BLaER1 treated with 17β-estradiol and CSF1 and Interleukin-3, amounts not matched to agents 10 nM and 100 nM (cell line): ENCODE measurements at regions not wholly inside any gene's neighbourhood (a gene's known extent, or its start where the extent isn't known, plus 50 kb on each side); places are given as distances from the start of the nearest gene placed in this dataset.
A peak's percentile ranks its signal among the peaks of the same experiment; 100 is the strongest.

Experiments
- H3K27ac ChIP-seq, 11 experiments: shearing (Covaris generic); formaldehyde crosslinking; 2 replicates each; pipeline ENCODE4 v1.8.1; 2022
- H3K27me3 ChIP-seq, 11 experiments: shearing (Covaris generic); formaldehyde crosslinking; 2 replicates each; pipeline ENCODE4 v1.8.1; 2022
- H3K36me3 ChIP-seq, 11 experiments: shearing (Covaris generic); formaldehyde crosslinking; 2 replicates each; pipeline ENCODE4 v1.8.1; 2022
- H3K4me1 ChIP-seq, 10 experiments: shearing (Covaris generic); formaldehyde crosslinking; 2 replicates each; pipeline ENCODE4 v1.8.1; 2022
- H3K4me2 ChIP-seq, 11 experiments: shearing (Covaris generic); formaldehyde crosslinking; 2 replicates each; pipeline ENCODE4 v1.8.1; 2022
- H3K4me3 ChIP-seq, 10 experiments: shearing (Covaris generic); formaldehyde crosslinking; 2 replicates each; pipeline ENCODE4 v1.8.1; 2022
- H3K9ac ChIP-seq, 11 experiments: shearing (Covaris generic); formaldehyde crosslinking; 2 replicates each; pipeline ENCODE4 v1.8.1; 2022
- H3K9me3 ChIP-seq, 11 experiments: shearing (Covaris generic); formaldehyde crosslinking; replicated peaks in 1 of 11; 2 replicates each; pipeline ENCODE4 v1.8.1; 2022
- H4K20me1 ChIP-seq, 11 experiments: shearing (Covaris generic); formaldehyde crosslinking; 2 replicates each; pipeline ENCODE4 v1.8.1; 2022
- Cebpa-rat ChIP-seq, 11 experiments: shearing (Covaris generic); IDR thresholded peaks; 2 replicates each; pipeline ENCODE4 v1.8.1; 2022

GRCh38 chr9:89710697-89711096 lies 105.9 kb downstream of the GADD45G start:
- no peaks in the 10 kb centered on the region for H3K27me3 ChIP-seq
- H3K4me2 ChIP-seq: peak overlapping the region; percentile 65 to 93 (median 75)
- peak overlapping the region; percentile 59 to 83 (median 78) for H3K27ac ChIP-seq
- no peaks in the 10 kb centered on the region for H4K20me1 ChIP-seq
- no peaks in the 10 kb centered on the region for H3K36me3 ChIP-seq
- TF ChIP-seq Cebpa-rat (IDR thresholded peaks at IDR 0.05): no peak
- peaks cover 26 to 62% (median 31%) of the 10 kb centered on the region in 10 experiments for H3K4me1 ChIP-seq
- H3K9me3 ChIP-seq: peaks cover 0 to 10% (median 0%) of the 10 kb centered on the region in 11 experiments; a peak in 7 of 22 replicates
- peak overlapping the region in 10 of 11 experiments; percentile 16 to 68 (median 56); a peak in 16 of 22 replicates for H3K9ac ChIP-seq
- H3K4me3 ChIP-seq: no peak overlapping the region

GRCh38 chr9:89711866-89712265 lies 107.1 kb downstream of the GADD45G start:
- H3K9me3 ChIP-seq: peaks cover 0 to 10% (median 0%) of the 10 kb centered on the region in 11 experiments; a peak in 7 of 22 replicates
- H3K36me3 ChIP-seq: no peaks in the 10 kb centered on the region
- H3K9ac ChIP-seq: no peak overlapping the region
- H3K4me1 ChIP-seq: peaks cover 24 to 63% (median 35%) of the 10 kb centered on the region in 10 experiments
- peak overlapping the region in 6 of 11 experiments; percentile 65 to 93 (median 76); a peak in 8 of 22 replicates for H3K4me2 ChIP-seq
- no peak for TF ChIP-seq Cebpa-rat (IDR thresholded peaks at IDR 0.05)
- H3K27ac ChIP-seq: peak overlapping the region in 4 of 11 experiments; percentile 70 to 83 (median 77); a peak in 6 of 22 replicates
- no peaks in the 10 kb centered on the region for H4K20me1 ChIP-seq
- H3K27me3 ChIP-seq: no peaks in the 10 kb centered on the region
- no peak overlapping the region for H3K4me3 ChIP-seq

GRCh38 chr9:89712283-89712682 lies 107.5 kb downstream of the GADD45G start:
- no peak overlapping the region for H3K4me3 ChIP-seq
- no peaks in the 10 kb centered on the region for H3K27me3 ChIP-seq
- no peak for TF ChIP-seq Cebpa-rat (IDR thresholded peaks at IDR 0.05)
- H3K9ac ChIP-seq: no peak overlapping the region
- H3K4me2 ChIP-seq: peak overlapping the region in 1 of 11 experiments; percentile 93; a peak in 3 of 22 replicates
- peaks cover 20 to 58% (median 32%) of the 10 kb centered on the region in 10 experiments for H3K4me1 ChIP-seq
- no peaks in the 10 kb centered on the region for H4K20me1 ChIP-seq
- H3K9me3 ChIP-seq: peaks cover 0 to 10% (median under 1%) of the 10 kb centered on the region in 11 experiments; a peak in 8 of 22 replicates
- no peak overlapping the region for H3K27ac ChIP-seq
- no peaks in the 10 kb centered on the region for H3K36me3 ChIP-seq

- Histone ChIP-seq H3K4me3 (no peak overlapping the region), H3K4me2 (peak overlapping the region in 1 of 11 experiments; percentile 1; a peak in 1 of 22 replicates)
Observed at GRCh38 chr9:89714321-89714720, 109.5 kb downstream of the GADD45G start.

GRCh38 chr9:89715318-89715858 lies 110.6 kb downstream of the GADD45G start:
- no peak overlapping the region for H3K4me3 ChIP-seq
- no peak overlapping the region for H3K9ac ChIP-seq
- TF ChIP-seq Cebpa-rat (IDR thresholded peaks at IDR 0.05): peak in 4 of 11 experiments; percentile 31 to 57 (median 54); a peak in 4 of 22 replicates
- H3K9me3 ChIP-seq: peaks cover 0 to 16% (median 5%) of the 10 kb centered on the region in 11 experiments; a peak in 6 of 22 replicates
- H3K36me3 ChIP-seq: no peaks in the 10 kb centered on the region
- H4K20me1 ChIP-seq: no peaks in the 10 kb centered on the region
- H3K4me2 ChIP-seq: peak overlapping the region in 2 of 11 experiments; percentile 1 to 10; a peak in 3 of 22 replicates
- no peak overlapping the region for H3K27ac ChIP-seq
- no peaks in the 10 kb centered on the region for H3K27me3 ChIP-seq
- peaks cover 25 to 65% (median 41%) of the 10 kb centered on the region in 10 experiments for H3K4me1 ChIP-seq

More at GRCh38 chr9:89714321-89714720, 109.5 kb downstream of the GADD45G start:
- no peak for TF ChIP-seq Cebpa-rat (IDR thresholded peaks at IDR 0.05)
- H3K9me3 ChIP-seq: peaks cover 0 to 16% (median 5%) of the 10 kb centered on the region in 11 experiments; a peak in 7 of 22 replicates
- H3K36me3 ChIP-seq: no peaks in the 10 kb centered on the region
- H3K27me3 ChIP-seq: no peaks in the 10 kb centered on the region
- H3K4me1 ChIP-seq: peaks cover 20 to 74% (median 36%) of the 10 kb centered on the region in 10 experiments
- no peak overlapping the region for H3K27ac ChIP-seq
- H3K9ac ChIP-seq: no peak overlapping the region
- H4K20me1 ChIP-seq: no peaks in the 10 kb centered on the region

GRCh38 chr9:89715881-89716280 lies 111.1 kb downstream of the GADD45G start:
- no peaks in the 10 kb centered on the region for H4K20me1 ChIP-seq
- H3K4me1 ChIP-seq: peaks cover 25 to 65% (median 41%) of the 10 kb centered on the region in 10 experiments
- H3K4me3 ChIP-seq: no peak overlapping the region
- H3K9me3 ChIP-seq: peaks cover 0 to 16% (median 5%) of the 10 kb centered on the region in 11 experiments; a peak in 6 of 22 replicates
- no peaks in the 10 kb centered on the region for H3K27me3 ChIP-seq
- TF ChIP-seq Cebpa-rat (IDR thresholded peaks at IDR 0.05): no peak
- H3K27ac ChIP-seq: no peak overlapping the region
- H3K9ac ChIP-seq: no peak overlapping the region
- peak overlapping the region in 3 of 11 experiments; percentile 4 to 37 (median 33); a peak in 3 of 22 replicates for H3K4me2 ChIP-seq
- H3K36me3 ChIP-seq: no peaks in the 10 kb centered on the region

GRCh38 chr9:89716559-89716958 lies 111.7 kb downstream of the GADD45G start:
- Histone ChIP-seq H3K4me1 (peaks cover 25 to 65% (median 41%) of the 10 kb centered on the region in 10 experiments), H3K27ac (peak overlapping the region in 1 of 11 experiments; percentile 5; a peak in 1 of 22 replicates), H3K36me3 (no peaks in the 10 kb centered on the region), H3K27me3 (no peaks in the 10 kb centered on the region), H3K4me3 (no peak overlapping the region), H3K9ac (no peak overlapping the region), H4K20me1 (no peaks in the 10 kb centered on the region), H3K4me2 (peak overlapping the region in 6 of 11 experiments; percentile 4 to 37 (median 26); a peak in 7 of 22 replicates), H3K9me3 (peaks cover 0 to 16% (median 5%) of the 10 kb centered on the region in 11 experiments; a peak in 6 of 22 replicates)
- no peak for TF ChIP-seq Cebpa-rat (IDR thresholded peaks at IDR 0.05)

DNA sequence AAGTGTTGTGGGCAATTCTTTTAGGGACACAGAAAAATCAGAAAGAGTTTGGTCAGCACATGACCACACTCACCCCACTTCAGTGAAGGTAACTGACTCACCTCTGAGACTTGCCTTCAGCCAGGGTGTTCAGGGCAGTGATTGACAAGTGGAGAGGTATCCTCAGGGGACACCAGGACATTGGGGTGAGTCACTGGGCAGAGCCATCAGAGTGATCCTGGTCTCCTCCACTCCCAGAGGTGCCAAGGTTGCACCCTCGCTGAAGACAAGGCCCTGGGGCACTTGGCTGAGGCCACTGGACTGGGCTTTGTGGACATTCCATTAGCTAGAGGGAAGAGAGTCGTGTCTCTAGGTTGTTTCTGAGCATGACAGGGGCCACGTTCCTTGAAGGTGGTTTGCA lies 113.4 kb downstream of the GADD45G start:
- H3K4me1 ChIP-seq: peaks cover 28 to 62% (median 47%) of the 10 kb centered on the region in 10 experiments
- H4K20me1 ChIP-seq: no peaks in the 10 kb centered on the region
- peak overlapping the region in 3 of 11 experiments; percentile 3 to 49 (median 10); a peak in 3 of 22 replicates for H3K27ac ChIP-seq
- no peak overlapping the region for H3K9ac ChIP-seq
- TF ChIP-seq Cebpa-rat (IDR thresholded peaks at IDR 0.05): no peak
- H3K27me3 ChIP-seq: no peaks in the 10 kb centered on the region
- no peak overlapping the region for H3K4me3 ChIP-seq
- peak overlapping the region in 4 of 11 experiments; percentile 10 to 61 (median 34); a peak in 5 of 22 replicates for H3K4me2 ChIP-seq
- H3K9me3 ChIP-seq: peaks cover 0 to 16% (median 5%) of the 10 kb centered on the region in 11 experiments; a peak in 6 of 22 replicates
- no peaks in the 10 kb centered on the region for H3K36me3 ChIP-seq

GRCh38 chr9:89718651-89719050 lies 113.8 kb downstream of the GADD45G start:
- TF ChIP-seq Cebpa-rat (IDR thresholded peaks at IDR 0.05): no peak
- no peaks in the 10 kb centered on the region for H4K20me1 ChIP-seq
- no peak overlapping the region for H3K4me3 ChIP-seq
- no peaks in the 10 kb centered on the region for H3K36me3 ChIP-seq
- H3K9me3 ChIP-seq: peaks cover 0 to 16% (median 5%) of the 10 kb centered on the region in 11 experiments; a peak in 6 of 22 replicates
- H3K27ac ChIP-seq: peak overlapping the region in 4 of 11 experiments; percentile 3 to 49 (median 14); a peak in 3 of 22 replicates
- H3K4me1 ChIP-seq: peaks cover 28 to 62% (median 47%) of the 10 kb centered on the region in 10 experiments
- peak overlapping the region in 5 of 11 experiments; percentile 10 to 61 (median 18); a peak in 6 of 22 replicates for H3K4me2 ChIP-seq
- no peaks in the 10 kb centered on the region for H3K27me3 ChIP-seq
- H3K9ac ChIP-seq: no peak overlapping the region
